ENCODE measurements at regions not wholly inside any gene's neighbourhood (a gene's known extent, or its start where the extent isn't known, plus 50 kb on each side); places are given as distances from the start of the nearest gene placed in this dataset.
"Not testable (repeated sequence)": the region's sequence is repeated elsewhere in the genome, so short reads cannot be mapped to it uniquely, and the experiment has no call there.

- H3K9me3 Mint-ChIP-seq (ENCODE audit: low read depth): no peaks in the 10 kb centered on the region
- no peak overlapping the region for H3K27ac Mint-ChIP-seq
- H3K4me1 Mint-ChIP-seq: no peaks in the 10 kb centered on the region
- no peak overlapping the region for H3K4me3 Mint-ChIP-seq
- no peaks in the 10 kb centered on the region for H3K36me3 Mint-ChIP-seq
- DNase-seq (no peak), ATAC-seq (no peak)
- CTCF ChIA-PET: no interaction called here
- H3K27me3 Mint-ChIP-seq: no peaks in the 10 kb centered on the region
Measured at GRCh38 chr5:110879675-110880074, 140.9 kb downstream of the SLC25A46 start.

- DNase-seq: no peak
- no peak for ATAC-seq
- H3K27me3 Mint-ChIP-seq: no peaks in the 10 kb centered on the region
- no peaks in the 10 kb centered on the region for H3K9me3 Mint-ChIP-seq (ENCODE audit: low read depth)
- H3K27ac Mint-ChIP-seq: no peak overlapping the region
- CTCF ChIA-PET: no interaction called here
- H3K36me3 Mint-ChIP-seq: no peaks in the 10 kb centered on the region
- no peak overlapping the region for H3K4me3 Mint-ChIP-seq
- no peaks in the 10 kb centered on the region for H3K4me1 Mint-ChIP-seq
Measured at GRCh38 chr5:110880413-110880812, 141.6 kb downstream of the SLC25A46 start.

- CTCF ChIA-PET: no interaction called here
- no peak overlapping the region for H3K4me3 Mint-ChIP-seq
- no peaks in the 10 kb centered on the region for H3K4me1 Mint-ChIP-seq
Measured at GRCh38 chr5:110884005-110884404, 145.2 kb downstream of the SLC25A46 start.

GRCh38 chr5:110887170-110887569 lies 148.4 kb downstream of the SLC25A46 start:
- CTCF ChIA-PET: not testable (repeated sequence)

More at GRCh38 chr5:110884005-110884404, 145.2 kb downstream of the SLC25A46 start:
- Mint-ChIP-seq H3K27me3 (no peaks in the 10 kb centered on the region), H3K9me3 (ENCODE audit: low read depth) (no peaks in the 10 kb centered on the region), H3K27ac (no peak overlapping the region), H3K36me3 (no peaks in the 10 kb centered on the region)
- ATAC-seq (no peak), DNase-seq (no peak)

GRCh38 chr5:110893854-110894483 lies 155.2 kb downstream of the SLC25A46 start:
- H3K4me1 Mint-ChIP-seq; H3K4me3 Mint-ChIP-seq; ATAC-seq; H3K9me3 Mint-ChIP-seq (ENCODE audit: low read depth); DNase-seq; H3K27me3 Mint-ChIP-seq; CTCF ChIA-PET; H3K36me3 Mint-ChIP-seq; H3K27ac Mint-ChIP-seq: not testable (repeated sequence)

More at GRCh38 chr5:110887170-110887569, 148.4 kb downstream of the SLC25A46 start:
- H3K36me3 Mint-ChIP-seq; H3K4me1 Mint-ChIP-seq; H3K4me3 Mint-ChIP-seq; H3K9me3 Mint-ChIP-seq (ENCODE audit: low read depth); ATAC-seq; H3K27ac Mint-ChIP-seq; H3K27me3 Mint-ChIP-seq; DNase-seq: not testable (repeated sequence)

GRCh38 chr5:110894805-110895204 lies 156.0 kb downstream of the SLC25A46 start:
- no peak overlapping the region for H3K27ac Mint-ChIP-seq
- DNase-seq (no peak), ATAC-seq (no peak)
- no peaks in the 10 kb centered on the region for H3K36me3 Mint-ChIP-seq
- CTCF ChIA-PET: no interaction called here
- H3K4me3 Mint-ChIP-seq: no peak overlapping the region
- peaks cover 3% of the 10 kb centered on the region for H3K9me3 Mint-ChIP-seq (ENCODE audit: low read depth)
- H3K27me3 Mint-ChIP-seq: no peaks in the 10 kb centered on the region
- no peaks in the 10 kb centered on the region for H3K4me1 Mint-ChIP-seq

GRCh38 chr5:110896901-110897300 lies 158.1 kb downstream of the SLC25A46 start:
- CTCF ChIA-PET: no interaction called here
- Mint-ChIP-seq H3K4me1 (no peaks in the 10 kb centered on the region), H3K36me3 (no peaks in the 10 kb centered on the region), H3K27me3 (peaks cover 4% of the 10 kb centered on the region), H3K4me3 (no peak overlapping the region), H3K27ac (no peak overlapping the region), H3K9me3 (ENCODE audit: low read depth) (no peaks in the 10 kb centered on the region)
- ATAC-seq: no peak
- DNase-seq: no peak

- H3K27me3 Mint-ChIP-seq: peaks cover 4% of the 10 kb centered on the region
- H3K9me3 Mint-ChIP-seq (ENCODE audit: low read depth): no peaks in the 10 kb centered on the region
- no peak overlapping the region for H3K27ac Mint-ChIP-seq
- DNase-seq (no peak), ATAC-seq (no peak)
- no peaks in the 10 kb centered on the region for H3K4me1 Mint-ChIP-seq
- H3K36me3 Mint-ChIP-seq: no peaks in the 10 kb centered on the region
- H3K4me3 Mint-ChIP-seq: no peak overlapping the region
- CTCF ChIA-PET: no interaction called here
Measured at GRCh38 chr5:110899566-110900412, 161.0 kb downstream of the SLC25A46 start.

- no peak overlapping the region for H3K4me3 Mint-ChIP-seq
- H3K27me3 Mint-ChIP-seq: peaks cover 10% of the 10 kb centered on the region
- CTCF ChIA-PET: no interaction called here
- no peak overlapping the region for H3K27ac Mint-ChIP-seq
- no peaks in the 10 kb centered on the region for H3K4me1 Mint-ChIP-seq
- no peaks in the 10 kb centered on the region for H3K9me3 Mint-ChIP-seq (ENCODE audit: low read depth)
- DNase-seq (no peak), ATAC-seq (no peak)
- H3K36me3 Mint-ChIP-seq: no peaks in the 10 kb centered on the region
Measured at GRCh38 chr5:110900829-110901228, 162.0 kb downstream of the SLC25A46 start.

- DNase-seq (no peak), ATAC-seq (no peak)
- no peaks in the 10 kb centered on the region for H3K36me3 Mint-ChIP-seq
- H3K4me3 Mint-ChIP-seq: no peak overlapping the region
- no peaks in the 10 kb centered on the region for H3K9me3 Mint-ChIP-seq (ENCODE audit: low read depth)
- CTCF ChIA-PET: no interaction called here
- H3K4me1 Mint-ChIP-seq: no peaks in the 10 kb centered on the region
- no peak overlapping the region for H3K27ac Mint-ChIP-seq
- H3K27me3 Mint-ChIP-seq: peaks cover 13% of the 10 kb centered on the region
Measured at GRCh38 chr5:110903966-110904365, 165.2 kb downstream of the SLC25A46 start.

- CTCF ChIA-PET: no interaction called here
- Mint-ChIP-seq H3K9me3 (ENCODE audit: low read depth) (no peaks in the 10 kb centered on the region), H3K27me3 (peaks cover 14% of the 10 kb centered on the region), H3K36me3 (no peaks in the 10 kb centered on the region), H3K4me1 (no peaks in the 10 kb centered on the region), H3K4me3 (no peak overlapping the region), H3K27ac (no peak overlapping the region)
- DNase-seq (no peak), ATAC-seq (no peak)
Measured at GRCh38 chr5:110908848-110909247, 162.7 kb upstream of the TSLP start.

GRCh38 chr5:110909415-110909814 lies 162.1 kb upstream of the TSLP start:
- DNase-seq: no peak
- Mint-ChIP-seq H3K9me3 (ENCODE audit: low read depth) (no peaks in the 10 kb centered on the region), H3K27me3 (peaks cover 16% of the 10 kb centered on the region), H3K36me3 (no peaks in the 10 kb centered on the region), H3K4me1 (no peaks in the 10 kb centered on the region), H3K27ac (no peak overlapping the region), H3K4me3 (no peak overlapping the region)
- CTCF ChIA-PET: no interaction called here
- ATAC-seq: no peak

- ATAC-seq (no peak), DNase-seq (no peak)
- H3K9me3 Mint-ChIP-seq (ENCODE audit: low read depth): no peaks in the 10 kb centered on the region
- H3K27ac Mint-ChIP-seq: no peak overlapping the region
- peaks cover 17% of the 10 kb centered on the region for H3K27me3 Mint-ChIP-seq
- no peaks in the 10 kb centered on the region for H3K4me1 Mint-ChIP-seq
- H3K4me3 Mint-ChIP-seq: no peak overlapping the region
- no peaks in the 10 kb centered on the region for H3K36me3 Mint-ChIP-seq
- CTCF ChIA-PET: no interaction called here
Measured at GRCh38 chr5:110909950-110910349, 161.6 kb upstream of the TSLP start.

- H3K4me1 Mint-ChIP-seq: no peaks in the 10 kb centered on the region
- CTCF ChIA-PET: no interaction called here
- ATAC-seq: no peak
- no peak for DNase-seq
- H3K9me3 Mint-ChIP-seq (ENCODE audit: low read depth): no peaks in the 10 kb centered on the region
- no peak overlapping the region for H3K4me3 Mint-ChIP-seq
- no peak overlapping the region for H3K27ac Mint-ChIP-seq
- no peaks in the 10 kb centered on the region for H3K36me3 Mint-ChIP-seq
- peaks cover 15% of the 10 kb centered on the region for H3K27me3 Mint-ChIP-seq
Measured at GRCh38 chr5:110913221-110913620, 158.3 kb upstream of the TSLP start.

Data from activated CD8-positive, alpha-beta memory T cell treated with anti-CD3 and anti-CD28 coated beads, Interleukin-2, amount 10 ng/mL, durations not matched to agents 7 days and 5 days (primary cell).